GM23338 (cell line): ENCODE measurements at regions not wholly inside any gene's neighbourhood (a gene's known extent, or its start where the extent isn't known, plus 50 kb on each side); places are given as distances from the start of the nearest gene placed in this dataset.

Experiments used
- ATAC-seq: fragments of 200-7000 bp; cut with Tn5 transposase; 3 replicates; pipeline ENCODE4 v1.9.1; 2020
- DNase-seq: peaks from one replicate; pipeline ENCODE4 v3.0.0-alpha.2; 2015; ENCODE audit warnings: low spot score
- H2AFZ ChIP-seq: fragments of 200-600 bp; sonication (generic); 2 replicates; pipeline ENCODE4 v1.8.0; 2016; ENCODE audit warnings: antibody characterized with exemption, mild to moderate bottlenecking, moderate library complexity
- H3F3A ChIP-seq: fragments of 200-600 bp; sonication (generic); replicated peaks from 2 replicates; pipeline ENCODE4 v1.8.0; 2017; ENCODE audit warnings: antibody characterized with exemption, mixed run types, low read depth
- H3K27ac ChIP-seq: fragments of 200-600 bp; sonication (generic); 2 replicates; pipeline ENCODE4 v1.6.1; 2016; ENCODE audit warnings: low read depth
- H3K27me3 ChIP-seq: fragments of 200-600 bp; sonication (generic); 2 replicates; pipeline ENCODE4 v1.8.0; 2016; ENCODE audit warnings: mild to moderate bottlenecking, mixed run types, moderate library complexity; ENCODE audit not compliant: insufficient read depth
- H3K36me3 ChIP-seq: fragments of 200-600 bp; sonication (generic); 2 replicates; pipeline ENCODE4 v1.8.0; 2016; ENCODE audit warnings: mild to moderate bottlenecking; ENCODE audit not compliant: insufficient read depth
- H3K4me1 ChIP-seq: fragments of 200-600 bp; sonication (generic); 2 replicates; pipeline ENCODE4 v1.8.0; 2016; ENCODE audit warnings: mild to moderate bottlenecking, moderate library complexity; ENCODE audit not compliant: insufficient read depth
- H3K4me2 ChIP-seq: fragments of 200-600 bp; sonication (generic); 2 replicates; pipeline ENCODE4 v1.7.1; 2017; ENCODE audit warnings: mixed run types
- H3K4me3 ChIP-seq: fragments of 200-600 bp; sonication (generic); 2 replicates; pipeline ENCODE4 v1.6.1; 2016; ENCODE audit warnings: mixed run types
- H3K79me2 ChIP-seq: fragments of 200-600 bp; sonication (generic); replicated peaks from 2 replicates; pipeline ENCODE4 v1.8.0; 2017; ENCODE audit warnings: mild to moderate bottlenecking; ENCODE audit not compliant: insufficient read depth
- H3K9me2 ChIP-seq: fragments of 200-600 bp; sonication (generic); 2 replicates; pipeline ENCODE4 v1.8.0; 2017; ENCODE audit not compliant: insufficient read depth
- H4K20me1 ChIP-seq: fragments of 200-600 bp; sonication (generic); replicated peaks from 2 replicates; pipeline ENCODE4 v1.8.0; 2017; ENCODE audit warnings: mild to moderate bottlenecking; ENCODE audit not compliant: insufficient read depth
- H3K27ac Mint-ChIP-seq: 2 replicates; pipeline ENCODE4 v1.8.0; 2020; ENCODE audit warnings: inconsistent platforms, mild to moderate bottlenecking, moderate library complexity, mixed read lengths
- H3K27me3 Mint-ChIP-seq: 3 replicates; pipeline ENCODE4 v1.8.0; 2022; ENCODE audit warnings: low read depth, mild to moderate bottlenecking, moderate library complexity, mixed read lengths, inconsistent platforms; ENCODE audit not compliant: insufficient read depth, poor library complexity
- H3K36me3 Mint-ChIP-seq: 3 replicates; pipeline ENCODE4 v1.8.0; 2021; ENCODE audit warnings: low read depth, mild to moderate bottlenecking, inconsistent platforms, moderate library complexity, mixed read lengths
- H3K4me1 Mint-ChIP-seq: 3 replicates; pipeline ENCODE4 v1.8.0; 2020; ENCODE audit warnings: mild to moderate bottlenecking, inconsistent platforms, mixed read lengths
- H3K4me3 Mint-ChIP-seq: 3 replicates; pipeline ENCODE4 v1.8.0; 2021; ENCODE audit warnings: moderate library complexity, mild to moderate bottlenecking, inconsistent platforms, mixed read lengths
- H3K9me3 Mint-ChIP-seq: 3 replicates; pipeline ENCODE4 v1.8.0; 2020; ENCODE audit warnings: moderate library complexity, mild to moderate bottlenecking, inconsistent platforms, mixed read lengths
- CREB1 ChIP-seq: fragments of 250-450 bp; sonication (Bioruptor Pico); IDR thresholded peaks from 2 replicates; pipeline ENCODE4 v1.5.0; 2020; ENCODE audit warnings: low read depth, mild to moderate bottlenecking, moderate library complexity
- EZH2 ChIP-seq: fragments of 200-600 bp; sonication (generic); IDR thresholded peaks from one replicate; pipeline ENCODE4 v1.8.0; 2017; ENCODE audit warnings: antibody characterized with exemption, mild to moderate bottlenecking, low read depth; ENCODE audit not compliant: unreplicated experiment
- EZH2phosphoT487 ChIP-seq: fragments of 200-600 bp; sonication (generic); IDR thresholded peaks from one replicate; pipeline ENCODE4 v1.8.1; 2018; ENCODE audit warnings: antibody characterized with exemption; ENCODE audit not compliant: unreplicated experiment
- JUNB ChIP-seq: IDR thresholded peaks from one replicate; pipeline ENCODE4 v1.6.1; 2016; ENCODE audit warnings: antibody characterized with exemption; ENCODE audit not compliant: unreplicated experiment
- NANOG ChIP-seq: IDR thresholded peaks from 2 replicates; pipeline ENCODE4 v1.6.1; 2016; ENCODE audit warnings: antibody characterized with exemption, borderline replicate concordance
- POLR2AphosphoS5 ChIP-seq: IDR thresholded peaks from 2 replicates; pipeline ENCODE4 v1.6.1; 2016; ENCODE audit warnings: antibody characterized with exemption, low read depth
- STAT1 ChIP-seq: IDR thresholded peaks from one replicate; pipeline ENCODE4 v1.6.1; 2016; ENCODE audit warnings: antibody characterized with exemption; ENCODE audit not compliant: unreplicated experiment
- ZNF114 ChIP-seq: fragments of 250-450 bp; sonication (Bioruptor Pico); IDR thresholded peaks from 2 replicates; pipeline ENCODE4 v1.5.0; 2020; ENCODE audit warnings: mild to moderate bottlenecking, moderate library complexity
- ZNF331 ChIP-seq: fragments of 250-450 bp; sonication (Bioruptor Pico); IDR thresholded peaks from 2 replicates; pipeline ENCODE4 v1.5.0; 2020; ENCODE audit warnings: low read depth, mild to moderate bottlenecking, moderate library complexity
- TF ChIP-seq, protein P1 (sequence below): IDR thresholded peaks from one replicate; pipeline ENCODE4 v1.6.1; 2018; ENCODE audit warnings: antibody characterized with exemption; ENCODE audit not compliant: unreplicated experiment
- TF ChIP-seq, protein P2 (sequence below): fragments of 250-450 bp; sonication (Bioruptor Pico); IDR thresholded peaks from 2 replicates; pipeline ENCODE4 v1.5.0; 2020; ENCODE audit warnings: mild to moderate bottlenecking, moderate library complexity
- TF ChIP-seq, protein P3 (sequence below), 2 experiments: fragments of 200-600 bp in 1 of 2; sonication (generic) in 1 of 2; conservative IDR thresholded peaks; 2 replicates each; pipeline versions ENCODE4 v1.5.1 to v1.6.1; 2016 to 2017; ENCODE audit warnings: antibody characterized with exemption in 2 of 2, low read depth in 2 of 2, mild to moderate bottlenecking in 2 of 2, moderate library complexity in 1 of 2
- TF ChIP-seq, protein P4 (sequence below): IDR thresholded peaks from 2 replicates; pipeline ENCODE4 v1.6.1; 2016; ENCODE audit warnings: antibody characterized with exemption

DNA sequence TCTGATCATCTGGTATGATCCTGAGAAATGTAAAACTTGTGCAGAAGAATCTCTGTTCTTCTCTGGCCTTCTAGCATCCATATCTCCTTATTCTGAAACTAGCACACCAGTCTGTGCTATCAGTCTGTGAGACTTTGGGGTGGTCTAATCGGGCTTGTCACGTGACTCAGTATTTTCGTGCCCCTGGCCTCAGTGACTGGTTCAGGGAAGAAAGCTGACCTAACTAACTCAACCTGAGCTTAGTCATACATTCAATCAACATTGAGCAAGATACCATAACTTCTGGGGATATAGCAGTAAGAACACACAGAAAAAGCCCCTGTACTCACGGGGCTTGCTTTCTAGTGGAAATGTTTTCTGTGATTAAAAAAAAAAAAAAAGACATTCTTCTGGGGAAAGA is 109.3 kb downstream of the DKK1 start:
- H3K4me1 Mint-ChIP-seq: peaks cover 9% of the 10 kb centered on the region; the same call in 2 of the 3 replicates
- H3K9me3 Mint-ChIP-seq: peaks cover under 1% of the 10 kb centered on the region; the same call in 1 of the 3 replicates
- H3K36me3 ChIP-seq: no peaks in the 10 kb centered on the region
- no peaks in the 10 kb centered on the region for H3K36me3 Mint-ChIP-seq
- H3K27me3 ChIP-seq: no peaks in the 10 kb centered on the region
- H3K4me3 ChIP-seq: no peak overlapping the region
- no peaks in the 10 kb centered on the region for H3K27me3 Mint-ChIP-seq
- H3K27ac Mint-ChIP-seq: no peak overlapping the region
- ATAC-seq: no peak
- no peaks in the 10 kb centered on the region for H3K79me2 ChIP-seq
- no peak overlapping the region for H2AFZ ChIP-seq
- H3K27ac ChIP-seq: no peak overlapping the region
- no peaks in the 10 kb centered on the region for H3F3A ChIP-seq
- H3K4me1 ChIP-seq: no peaks in the 10 kb centered on the region; the same call in 1 of the 2 replicates
- TF ChIP-seq NANOG (no peak), STAT1 (no peak), ZNF114 (CRISPR knock-in tag) (no peak), EZH2phosphoT487 (no peak), JUNB (no peak), EZH2 (no peak), ZNF331 (CRISPR knock-in tag) (no peak), POLR2AphosphoS5 (no peak), CREB1 (CRISPR knock-in tag) (no peak)
- TF ChIP-seq, protein P1, sequence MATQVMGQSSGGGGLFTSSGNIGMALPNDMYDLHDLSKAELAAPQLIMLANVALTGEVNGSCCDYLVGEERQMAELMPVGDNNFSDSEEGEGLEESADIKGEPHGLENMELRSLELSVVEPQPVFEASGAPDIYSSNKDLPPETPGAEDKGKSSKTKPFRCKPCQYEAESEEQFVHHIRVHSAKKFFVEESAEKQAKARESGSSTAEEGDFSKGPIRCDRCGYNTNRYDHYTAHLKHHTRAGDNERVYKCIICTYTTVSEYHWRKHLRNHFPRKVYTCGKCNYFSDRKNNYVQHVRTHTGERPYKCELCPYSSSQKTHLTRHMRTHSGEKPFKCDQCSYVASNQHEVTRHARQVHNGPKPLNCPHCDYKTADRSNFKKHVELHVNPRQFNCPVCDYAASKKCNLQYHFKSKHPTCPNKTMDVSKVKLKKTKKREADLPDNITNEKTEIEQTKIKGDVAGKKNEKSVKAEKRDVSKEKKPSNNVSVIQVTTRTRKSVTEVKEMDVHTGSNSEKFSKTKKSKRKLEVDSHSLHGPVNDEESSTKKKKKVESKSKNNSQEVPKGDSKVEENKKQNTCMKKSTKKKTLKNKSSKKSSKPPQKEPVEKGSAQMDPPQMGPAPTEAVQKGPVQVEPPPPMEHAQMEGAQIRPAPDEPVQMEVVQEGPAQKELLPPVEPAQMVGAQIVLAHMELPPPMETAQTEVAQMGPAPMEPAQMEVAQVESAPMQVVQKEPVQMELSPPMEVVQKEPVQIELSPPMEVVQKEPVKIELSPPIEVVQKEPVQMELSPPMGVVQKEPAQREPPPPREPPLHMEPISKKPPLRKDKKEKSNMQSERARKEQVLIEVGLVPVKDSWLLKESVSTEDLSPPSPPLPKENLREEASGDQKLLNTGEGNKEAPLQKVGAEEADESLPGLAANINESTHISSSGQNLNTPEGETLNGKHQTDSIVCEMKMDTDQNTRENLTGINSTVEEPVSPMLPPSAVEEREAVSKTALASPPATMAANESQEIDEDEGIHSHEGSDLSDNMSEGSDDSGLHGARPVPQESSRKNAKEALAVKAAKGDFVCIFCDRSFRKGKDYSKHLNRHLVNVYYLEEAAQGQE: no peak
- TF ChIP-seq, protein P2, sequence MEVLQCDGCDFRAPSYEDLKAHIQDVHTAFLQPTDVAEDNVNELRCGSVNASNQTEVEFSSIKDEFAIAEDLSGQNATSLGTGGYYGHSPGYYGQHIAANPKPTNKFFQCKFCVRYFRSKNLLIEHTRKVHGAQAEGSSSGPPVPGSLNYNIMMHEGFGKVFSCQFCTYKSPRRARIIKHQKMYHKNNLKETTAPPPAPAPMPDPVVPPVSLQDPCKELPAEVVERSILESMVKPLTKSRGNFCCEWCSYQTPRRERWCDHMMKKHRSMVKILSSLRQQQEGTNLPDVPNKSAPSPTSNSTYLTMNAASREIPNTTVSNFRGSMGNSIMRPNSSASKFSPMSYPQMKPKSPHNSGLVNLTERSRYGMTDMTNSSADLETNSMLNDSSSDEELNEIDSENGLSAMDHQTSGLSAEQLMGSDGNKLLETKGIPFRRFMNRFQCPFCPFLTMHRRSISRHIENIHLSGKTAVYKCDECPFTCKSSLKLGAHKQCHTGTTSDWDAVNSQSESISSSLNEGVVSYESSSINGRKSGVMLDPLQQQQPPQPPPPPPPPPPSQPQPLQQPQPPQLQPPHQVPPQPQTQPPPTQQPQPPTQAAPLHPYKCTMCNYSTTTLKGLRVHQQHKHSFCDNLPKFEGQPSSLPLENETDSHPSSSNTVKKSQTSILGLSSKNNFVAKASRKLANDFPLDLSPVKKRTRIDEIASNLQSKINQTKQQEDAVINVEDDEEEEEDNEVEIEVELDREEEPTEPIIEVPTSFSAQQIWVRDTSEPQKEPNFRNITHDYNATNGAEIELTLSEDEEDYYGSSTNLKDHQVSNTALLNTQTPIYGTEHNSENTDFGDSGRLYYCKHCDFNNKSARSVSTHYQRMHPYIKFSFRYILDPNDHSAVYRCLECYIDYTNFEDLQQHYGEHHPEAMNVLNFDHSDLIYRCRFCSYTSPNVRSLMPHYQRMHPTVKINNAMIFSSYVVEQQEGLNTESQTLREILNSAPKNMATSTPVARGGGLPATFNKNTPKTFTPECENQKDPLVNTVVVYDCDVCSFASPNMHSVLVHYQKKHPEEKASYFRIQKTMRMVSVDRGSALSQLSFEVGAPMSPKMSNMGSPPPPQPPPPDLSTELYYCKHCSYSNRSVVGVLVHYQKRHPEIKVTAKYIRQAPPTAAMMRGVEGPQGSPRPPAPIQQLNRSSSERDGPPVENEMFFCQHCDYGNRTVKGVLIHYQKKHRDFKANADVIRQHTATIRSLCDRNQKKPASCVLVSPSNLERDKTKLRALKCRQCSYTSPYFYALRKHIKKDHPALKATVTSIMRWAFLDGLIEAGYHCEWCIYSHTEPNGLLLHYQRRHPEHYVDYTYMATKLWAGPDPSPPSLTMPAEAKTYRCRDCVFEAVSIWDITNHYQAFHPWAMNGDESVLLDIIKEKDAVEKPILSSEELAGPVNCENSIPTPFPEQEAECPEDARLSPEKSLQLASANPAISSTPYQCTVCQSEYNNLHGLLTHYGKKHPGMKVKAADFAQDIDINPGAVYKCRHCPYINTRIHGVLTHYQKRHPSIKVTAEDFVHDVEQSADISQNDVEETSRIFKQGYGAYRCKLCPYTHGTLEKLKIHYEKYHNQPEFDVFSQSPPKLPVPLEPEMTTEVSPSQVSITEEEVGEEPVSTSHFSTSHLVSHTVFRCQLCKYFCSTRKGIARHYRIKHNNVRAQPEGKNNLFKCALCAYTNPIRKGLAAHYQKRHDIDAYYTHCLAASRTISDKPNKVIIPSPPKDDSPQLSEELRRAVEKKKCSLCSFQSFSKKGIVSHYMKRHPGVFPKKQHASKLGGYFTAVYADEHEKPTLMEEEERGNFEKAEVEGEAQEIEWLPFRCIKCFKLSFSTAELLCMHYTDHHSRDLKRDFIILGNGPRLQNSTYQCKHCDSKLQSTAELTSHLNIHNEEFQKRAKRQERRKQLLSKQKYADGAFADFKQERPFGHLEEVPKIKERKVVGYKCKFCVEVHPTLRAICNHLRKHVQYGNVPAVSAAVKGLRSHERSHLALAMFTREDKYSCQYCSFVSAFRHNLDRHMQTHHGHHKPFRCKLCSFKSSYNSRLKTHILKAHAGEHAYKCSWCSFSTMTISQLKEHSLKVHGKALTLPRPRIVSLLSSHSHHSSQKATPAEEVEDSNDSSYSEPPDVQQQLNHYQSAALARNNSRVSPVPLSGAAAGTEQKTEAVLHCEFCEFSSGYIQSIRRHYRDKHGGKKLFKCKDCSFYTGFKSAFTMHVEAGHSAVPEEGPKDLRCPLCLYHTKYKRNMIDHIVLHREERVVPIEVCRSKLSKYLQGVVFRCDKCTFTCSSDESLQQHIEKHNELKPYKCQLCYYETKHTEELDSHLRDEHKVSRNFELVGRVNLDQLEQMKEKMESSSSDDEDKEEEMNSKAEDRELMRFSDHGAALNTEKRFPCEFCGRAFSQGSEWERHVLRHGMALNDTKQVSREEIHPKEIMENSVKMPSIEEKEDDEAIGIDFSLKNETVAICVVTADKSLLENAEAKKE (CRISPR knock-in tag): no peak
- TF ChIP-seq, protein P3, sequence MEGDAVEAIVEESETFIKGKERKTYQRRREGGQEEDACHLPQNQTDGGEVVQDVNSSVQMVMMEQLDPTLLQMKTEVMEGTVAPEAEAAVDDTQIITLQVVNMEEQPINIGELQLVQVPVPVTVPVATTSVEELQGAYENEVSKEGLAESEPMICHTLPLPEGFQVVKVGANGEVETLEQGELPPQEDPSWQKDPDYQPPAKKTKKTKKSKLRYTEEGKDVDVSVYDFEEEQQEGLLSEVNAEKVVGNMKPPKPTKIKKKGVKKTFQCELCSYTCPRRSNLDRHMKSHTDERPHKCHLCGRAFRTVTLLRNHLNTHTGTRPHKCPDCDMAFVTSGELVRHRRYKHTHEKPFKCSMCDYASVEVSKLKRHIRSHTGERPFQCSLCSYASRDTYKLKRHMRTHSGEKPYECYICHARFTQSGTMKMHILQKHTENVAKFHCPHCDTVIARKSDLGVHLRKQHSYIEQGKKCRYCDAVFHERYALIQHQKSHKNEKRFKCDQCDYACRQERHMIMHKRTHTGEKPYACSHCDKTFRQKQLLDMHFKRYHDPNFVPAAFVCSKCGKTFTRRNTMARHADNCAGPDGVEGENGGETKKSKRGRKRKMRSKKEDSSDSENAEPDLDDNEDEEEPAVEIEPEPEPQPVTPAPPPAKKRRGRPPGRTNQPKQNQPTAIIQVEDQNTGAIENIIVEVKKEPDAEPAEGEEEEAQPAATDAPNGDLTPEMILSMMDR (conservative IDR thresholded peaks at IDR 0.05; ENCODE audit: low read depth in 2 of 2): no peak
- TF ChIP-seq, protein P4, sequence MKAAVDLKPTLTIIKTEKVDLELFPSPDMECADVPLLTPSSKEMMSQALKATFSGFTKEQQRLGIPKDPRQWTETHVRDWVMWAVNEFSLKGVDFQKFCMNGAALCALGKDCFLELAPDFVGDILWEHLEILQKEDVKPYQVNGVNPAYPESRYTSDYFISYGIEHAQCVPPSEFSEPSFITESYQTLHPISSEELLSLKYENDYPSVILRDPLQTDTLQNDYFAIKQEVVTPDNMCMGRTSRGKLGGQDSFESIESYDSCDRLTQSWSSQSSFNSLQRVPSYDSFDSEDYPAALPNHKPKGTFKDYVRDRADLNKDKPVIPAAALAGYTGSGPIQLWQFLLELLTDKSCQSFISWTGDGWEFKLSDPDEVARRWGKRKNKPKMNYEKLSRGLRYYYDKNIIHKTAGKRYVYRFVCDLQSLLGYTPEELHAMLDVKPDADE: no peak
- H4K20me1 ChIP-seq: no peaks in the 10 kb centered on the region
- no peak for DNase-seq
- no peaks in the 10 kb centered on the region for H3K9me2 ChIP-seq
- no peak overlapping the region for H3K4me2 ChIP-seq
- H3K4me3 Mint-ChIP-seq: no peak overlapping the region
